PC-9 (cell line): ENCODE measurements at regions not wholly inside any gene's neighbourhood (a gene's known extent, or its start where the extent isn't known, plus 50 kb on each side); places are given as distances from the start of the nearest gene placed in this dataset.

Experiments
- BruUV-seq: library from RNA; stranded (reverse); fragments of 400-500 nt; replicated peaks from 2 replicates; lab custom pipeline; 2021; lab: Mats Ljungman, UMichigan
- CTCF ChIA-PET: fragments of 300-600 bp; sonication (Branson Sonifier 250); formaldehyde crosslinking; loops from one replicate; lab custom pipeline; 2022; ENCODE audit warnings: antibody characterized with exemption; lab: Charles Lee
- POLR2A ChIA-PET: fragments of 300-600 bp; sonication (Branson Sonifier 250); formaldehyde crosslinking; loops from one replicate; lab custom pipeline; 2022; ENCODE audit warnings: antibody characterized with exemption; ENCODE audit not compliant: unreplicated experiment; lab: Charles Lee
- DNase-seq, 2 experiments: peaks; one replicate each; pipeline versions ENCODE4 v3.0.0 to v3.0.0-alpha.2; 2015 to 2022; ENCODE audit warnings: mixed read lengths in 1 of 2
- H2AFZ ChIP-seq: fragments of 200-600 bp; sonication (generic); 2 replicates; pipeline ENCODE4 v1.8.1; 2017; ENCODE audit warnings: antibody characterized with exemption
- H3F3A ChIP-seq: fragments of 200-600 bp; sonication (generic); 2 replicates; pipeline ENCODE4 v1.8.1; 2017; ENCODE audit warnings: antibody characterized with exemption, mild to moderate bottlenecking, low read depth; ENCODE audit not compliant: insufficient read depth
- H3K27ac ChIP-seq: fragments of 200-600 bp; sonication (generic); 2 replicates; pipeline ENCODE4 v1.6.1; 2016; ENCODE audit warnings: mixed run types
- H3K27me3 ChIP-seq: fragments of 200-600 bp; sonication (generic); 2 replicates; pipeline ENCODE4 v1.6.1; 2016; ENCODE audit warnings: low read depth, mixed run types; ENCODE audit not compliant: insufficient read depth
- H3K36me3 ChIP-seq: fragments of 200-600 bp; sonication (generic); 2 replicates; pipeline ENCODE4 v1.6.1; 2016; ENCODE audit warnings: low read depth, mixed run types
- H3K4me1 ChIP-seq: fragments of 200-600 bp; sonication (generic); replicated peaks from 2 replicates; pipeline ENCODE4 v1.6.1; 2016; ENCODE audit warnings: mixed run types; ENCODE audit not compliant: insufficient read depth
- H3K4me2 ChIP-seq: fragments of 200-600 bp; sonication (generic); 2 replicates; pipeline ENCODE4 v1.6.1; 2017; ENCODE audit warnings: mixed run types
- H3K4me3 ChIP-seq: fragments of 200-600 bp; sonication (generic); 2 replicates; pipeline ENCODE4 v1.6.1; 2016; ENCODE audit warnings: mixed run types
- H3K79me2 ChIP-seq: fragments of 200-600 bp; sonication (generic); 2 replicates; pipeline ENCODE4 v1.6.1; 2017; ENCODE audit warnings: low read depth, mixed run types
- H3K9me2 ChIP-seq: fragments of 200-600 bp; sonication (generic); 2 replicates; pipeline ENCODE4 v1.8.1; 2017; ENCODE audit warnings: mild to moderate bottlenecking; ENCODE audit not compliant: insufficient read depth
- H3K9me3 ChIP-seq: fragments of 200-600 bp; sonication (generic); 2 replicates; pipeline ENCODE4 v1.8.1; 2016; ENCODE audit warnings: low read depth; ENCODE audit not compliant: insufficient read depth
- H4K20me1 ChIP-seq: fragments of 200-600 bp; sonication (generic); 2 replicates; pipeline ENCODE4 v1.8.1; 2017; ENCODE audit not compliant: insufficient read depth
- CTCF ChIP-seq: fragments of 200-600 bp; sonication (generic); conservative IDR thresholded peaks from 2 replicates; pipeline ENCODE4 v1.6.1; 2017; ENCODE audit warnings: mixed run types, antibody characterized with exemption, mild to moderate bottlenecking, moderate library complexity
- EZH2 ChIP-seq: fragments of 200-600 bp; sonication (generic); IDR thresholded peaks from 2 replicates; pipeline ENCODE4 v1.8.0; 2017; ENCODE audit warnings: antibody characterized with exemption, low read depth
- intact Hi-C: fragments of 100-400 bp; cut with micrococcal nuclease; formaldehyde crosslinking; loops from one replicate; pipeline ENCODE4 v1.10.0; 2022; ENCODE audit not compliant: unreplicated experiment

GRCh38 chr4:20443015-20443805, 191.5 kb downstream of the SLIT2 start:
- Histone ChIP-seq H3K27me3 (no peaks in the 10 kb centered on the region), H3K4me3 (no peak overlapping the region), H3K9me2 (no peaks in the 10 kb centered on the region), H3K4me2 (no peak overlapping the region), H2AFZ (no peak overlapping the region), H3K79me2 (no peaks in the 10 kb centered on the region), H3K4me1 (no peaks in the 10 kb centered on the region), H4K20me1 (no peaks in the 10 kb centered on the region), H3K9me3 (no peaks in the 10 kb centered on the region), H3K36me3 (no peaks in the 10 kb centered on the region), H3F3A (no peaks in the 10 kb centered on the region), H3K27ac (no peak overlapping the region)
- intact Hi-C loops, result no loop called here
- BruUV-seq, result no TSS peak
- ChIA-PET CTCF (interaction anchor here (0.6 kb wide), 1 partner anchor 43 kb away, joined by 5 read pairs; no protein-coding TSS in a partner anchor), POLR2A (no interaction called here)
- no peak for TF ChIP-seq CTCF
- no peak for TF ChIP-seq EZH2
- no peak for DNase-seq

GRCh38 chr4:20444599-20445337, 193.1 kb downstream of the SLIT2 start:
- Histone ChIP-seq H3K4me2 (no peak overlapping the region), H3K79me2 (no peaks in the 10 kb centered on the region), H3K4me1 (no peaks in the 10 kb centered on the region), H3K9me2 (no peaks in the 10 kb centered on the region), H3K36me3 (no peaks in the 10 kb centered on the region), H2AFZ (no peak overlapping the region), H3F3A (no peaks in the 10 kb centered on the region), H3K9me3 (no peaks in the 10 kb centered on the region), H3K27ac (no peak overlapping the region), H4K20me1 (no peaks in the 10 kb centered on the region), H3K4me3 (no peak overlapping the region), H3K27me3 (no peaks in the 10 kb centered on the region)
- no peak for DNase-seq
- POLR2A ChIA-PET, result no interaction called here
- CTCF ChIA-PET, result no interaction called here
- intact Hi-C loops, result no loop called here
- BruUV-seq, result no TSS peak
- TF ChIP-seq CTCF (no peak), EZH2 (no peak)

GRCh38 chr4:20445933-20446723, 194.4 kb downstream of the SLIT2 start:
- no peaks in the 10 kb centered on the region for H3F3A ChIP-seq
- no peak overlapping the region for H3K4me3 ChIP-seq
- no peaks in the 10 kb centered on the region for H3K4me1 ChIP-seq
- no peaks in the 10 kb centered on the region for H3K79me2 ChIP-seq
- no peaks in the 10 kb centered on the region for H3K9me3 ChIP-seq
- no peaks in the 10 kb centered on the region for H4K20me1 ChIP-seq
- POLR2A ChIA-PET, result no interaction called here
- no peak overlapping the region for H3K4me2 ChIP-seq
- H2AFZ ChIP-seq, result no peak overlapping the region
- BruUV-seq, result no TSS peak
- no peaks in the 10 kb centered on the region for H3K36me3 ChIP-seq
- CTCF ChIA-PET, result no interaction called here
- H3K27ac ChIP-seq, result no peak overlapping the region
- H3K9me2 ChIP-seq, result no peaks in the 10 kb centered on the region
- H3K27me3 ChIP-seq, result no peaks in the 10 kb centered on the region
- no peak for DNase-seq
- intact Hi-C loops, result no loop called here
- no peak for TF ChIP-seq CTCF
- TF ChIP-seq EZH2, result no peak
